Endothelial cell of umbilical vein (primary cell): ENCODE measurements at regions not wholly inside any gene's neighbourhood (a gene's known extent, or its start where the extent isn't known, plus 50 kb on each side); places are given as distances from the start of the nearest gene placed in this dataset.
A peak's percentile ranks its signal among the peaks of the same experiment; 100 is the strongest.

Experiments used
- CTCF ChIP-seq, 2 donors: IDR thresholded peaks; 1 replicate in 1 of 2; 2 replicates in 1 of 2; pipeline ENCODE4 v1.5.1; 2011; ENCODE audit warnings: low read length in 2 of 2, mild to moderate bottlenecking in 2 of 2, moderate library complexity in 2 of 2, control low read depth in 1 of 2, inconsistent platforms in 1 of 2, low read depth in 1 of 2; ENCODE audit not compliant: insufficient read depth in 1 of 2; ENCODE audit errors: extremely low read depth in 1 of 2
- EZH2 ChIP-seq: IDR thresholded peaks from 2 replicates; pipeline ENCODE4 v1.6.1; 2012; ENCODE audit warnings: borderline replicate concordance, low read depth, mild to moderate bottlenecking, moderate library complexity, low read length, inconsistent platforms; ENCODE audit not compliant: severe bottlenecking
- FOS ChIP-seq: IDR thresholded peaks from 2 replicates; pipeline ENCODE4 v1.6.1; 2011; ENCODE audit warnings: mild to moderate bottlenecking, low read length, moderate library complexity, borderline replicate concordance; ENCODE audit not compliant: insufficient read depth
- GATA2 ChIP-seq: IDR thresholded peaks from 2 replicates; pipeline ENCODE4 v1.7.0; 2011; ENCODE audit warnings: low read depth, mild to moderate bottlenecking, moderate library complexity, mixed read lengths, low read length; ENCODE audit not compliant: insufficient read length, insufficient read depth
- JUN ChIP-seq: IDR thresholded peaks from 2 replicates; pipeline ENCODE4 v1.6.1; 2011; ENCODE audit warnings: borderline replicate concordance, low read depth; ENCODE audit not compliant: insufficient read length, insufficient read depth
- MAX ChIP-seq: IDR thresholded peaks from 2 replicates; pipeline ENCODE4 v1.6.1; 2011; ENCODE audit not compliant: insufficient read depth, insufficient read length
- MYC ChIP-seq: IDR thresholded peaks from one replicate; pipeline ENCODE4 v1.6.1; 2011; ENCODE audit warnings: mild to moderate bottlenecking, low read depth, low read length
- POLR2A ChIP-seq: IDR thresholded peaks from 2 replicates; pipeline ENCODE4 v1.6.1; 2012; ENCODE audit warnings: low read depth, mild to moderate bottlenecking, control low read depth, low read length
- POLR2AphosphoS5 ChIP-seq: IDR thresholded peaks from 2 replicates; pipeline ENCODE4 v1.6.1; 2012; ENCODE audit warnings: low read depth, mild to moderate bottlenecking, control low read depth, low read length, moderate library complexity; ENCODE audit not compliant: insufficient read depth

- no peak for TF ChIP-seq POLR2AphosphoS5
- TF ChIP-seq CTCF (IDR thresholded peaks at IDR 0.05; ENCODE audit: extremely low read depth in 1 of 2, insufficient read depth in 1 of 2, low read depth in 1 of 2, low read length in 2 of 2) = no peak
- no peak for TF ChIP-seq POLR2A
- no peak for TF ChIP-seq JUN
- no peak for TF ChIP-seq MAX
- TF ChIP-seq EZH2 = no peak
- TF ChIP-seq FOS = peak; percentile 49
- no peak for TF ChIP-seq MYC
- peak; percentile 33 for TF ChIP-seq GATA2
Measured at GRCh38 chr9:16241231-16241630, 629.2 kb downstream of the BNC2 start.
